ENCODE measurements at regions not wholly inside any gene's neighbourhood (a gene's known extent, or its start where the extent isn't known, plus 50 kb on each side); places are given as distances from the start of the nearest gene placed in this dataset.

- TF ChIP-seq EZH2phosphoT487 (IDR thresholded peaks at IDR 0.05; ENCODE audit: low read depth, severe bottlenecking, unreplicated experiment) = no peak
- no peak for TF ChIP-seq CTCF (IDR thresholded peaks at IDR 0.05; ENCODE audit: poor library complexity)
- TF ChIP-seq EZH2 (IDR thresholded peaks at IDR 0.05; ENCODE audit: borderline replicate concordance) = no peak
These were observed 316.9 kb downstream of the MTRR start for GRCh38 chr5:8185852-8186251.
